ENCODE measurements at regions not wholly inside any gene's neighbourhood (a gene's known extent, or its start where the extent isn't known, plus 50 kb on each side); places are given as distances from the start of the nearest gene placed in this dataset.

- Histone ChIP-seq H3K27me3 (ENCODE audit: insufficient read depth, low read length) (no peaks in the 10 kb centered on the region; the same call in 1 of the 2 replicates), H4K20me1 (ENCODE audit: insufficient read depth, low read length) (no peaks in the 10 kb centered on the region), H3K9me3 (ENCODE audit: low read length) (peaks cover 3% of the 10 kb centered on the region; the same call in 1 of the 2 replicates), H3K79me2 (ENCODE audit: insufficient read depth, low read length) (no peaks in the 10 kb centered on the region), H3K9ac (ENCODE audit: low read length) (no peak overlapping the region), H3K27ac (ENCODE audit: low read depth, low read length, poor library complexity, severe bottlenecking) (no peak overlapping the region), H2AFZ (ENCODE audit: low read length) (no peak overlapping the region), H3K9me2 (ENCODE audit: low read depth, low read length) (no peaks in the 10 kb centered on the region), H3K4me2 (ENCODE audit: low read length) (no peak overlapping the region), H3K4me3 (ENCODE audit: low read depth, low read length, poor library complexity, severe bottlenecking) (no peak overlapping the region), H3K4me1 (ENCODE audit: insufficient read depth, low read length, severe bottlenecking) (peaks cover 9% of the 10 kb centered on the region), H3K36me3 (ENCODE audit: insufficient read depth, low read length) (no peaks in the 10 kb centered on the region; the same call in 1 of the 2 replicates), H3F3A (ENCODE audit: insufficient read depth, low read length) (no peaks in the 10 kb centered on the region)
- TF ChIP-seq CTCF (IDR thresholded peaks at IDR 0.05; ENCODE audit: low read length) (no peak), EZH2 (IDR thresholded peaks at IDR 0.05; ENCODE audit: borderline replicate concordance, low read length) (no peak)
Measured at GRCh38 chr16:88323546-88324330, 59.0 kb upstream of the ZNF469 start.

GRCh38 chr16:88325087-88325750, 57.5 kb upstream of the ZNF469 start:
- peaks cover 9% of the 10 kb centered on the region for H3K4me1 ChIP-seq (ENCODE audit: insufficient read depth, low read length, severe bottlenecking)
- H3K4me3 ChIP-seq (ENCODE audit: low read depth, low read length, poor library complexity, severe bottlenecking): no peak overlapping the region
- H3K9ac ChIP-seq (ENCODE audit: low read length): no peak overlapping the region
- H4K20me1 ChIP-seq (ENCODE audit: insufficient read depth, low read length): no peaks in the 10 kb centered on the region
- H3K27me3 ChIP-seq (ENCODE audit: insufficient read depth, low read length): no peaks in the 10 kb centered on the region; the same call in 1 of the 2 replicates
- no peaks in the 10 kb centered on the region for H3F3A ChIP-seq (ENCODE audit: insufficient read depth, low read length)
- H3K36me3 ChIP-seq (ENCODE audit: insufficient read depth, low read length): no peaks in the 10 kb centered on the region; the same call in 1 of the 2 replicates
- TF ChIP-seq EZH2 (IDR thresholded peaks at IDR 0.05; ENCODE audit: borderline replicate concordance, low read length) (no peak), CTCF (IDR thresholded peaks at IDR 0.05; ENCODE audit: low read length) (no peak)
- no peaks in the 10 kb centered on the region for H3K9me2 ChIP-seq (ENCODE audit: low read depth, low read length)
- H3K27ac ChIP-seq (ENCODE audit: low read depth, low read length, poor library complexity, severe bottlenecking): no peak overlapping the region
- H2AFZ ChIP-seq (ENCODE audit: low read length): no peak overlapping the region
- no peak overlapping the region for H3K4me2 ChIP-seq (ENCODE audit: low read length)
- peaks cover 3% of the 10 kb centered on the region; the same call in 1 of the 2 replicates for H3K9me3 ChIP-seq (ENCODE audit: low read length)
- no peaks in the 10 kb centered on the region for H3K79me2 ChIP-seq (ENCODE audit: insufficient read depth, low read length)

- Histone ChIP-seq H3K36me3 (ENCODE audit: insufficient read depth, low read length) (no peaks in the 10 kb centered on the region; the same call in 1 of the 2 replicates), H3K4me3 (ENCODE audit: low read depth, low read length, poor library complexity, severe bottlenecking) (no peak overlapping the region), H2AFZ (ENCODE audit: low read length) (no peak overlapping the region)
Measured at GRCh38 chr16:88325976-88326375, 56.8 kb upstream of the ZNF469 start.

More at GRCh38 chr16:88325976-88326375, 56.8 kb upstream of the ZNF469 start:
- Histone ChIP-seq H3F3A (ENCODE audit: insufficient read depth, low read length) (no peaks in the 10 kb centered on the region), H3K9me2 (ENCODE audit: low read depth, low read length) (no peaks in the 10 kb centered on the region), H3K79me2 (ENCODE audit: insufficient read depth, low read length) (no peaks in the 10 kb centered on the region), H3K9me3 (ENCODE audit: low read length) (peaks cover 3% of the 10 kb centered on the region; the same call in 1 of the 2 replicates), H3K4me1 (ENCODE audit: insufficient read depth, low read length, severe bottlenecking) (peaks cover 9% of the 10 kb centered on the region), H3K4me2 (ENCODE audit: low read length) (no peak overlapping the region), H3K9ac (ENCODE audit: low read length) (no peak overlapping the region), H3K27me3 (ENCODE audit: insufficient read depth, low read length) (no peaks in the 10 kb centered on the region; the same call in 1 of the 2 replicates), H4K20me1 (ENCODE audit: insufficient read depth, low read length) (no peaks in the 10 kb centered on the region), H3K27ac (ENCODE audit: low read depth, low read length, poor library complexity, severe bottlenecking) (no peak overlapping the region)
- TF ChIP-seq CTCF (IDR thresholded peaks at IDR 0.05; ENCODE audit: low read length) (no peak), EZH2 (IDR thresholded peaks at IDR 0.05; ENCODE audit: borderline replicate concordance, low read length) (no peak)

Measured in OCI-LY1 (cell line).